Memory B cell (primary cell): ENCODE measurements at regions not wholly inside any gene's neighbourhood (a gene's known extent, or its start where the extent isn't known, plus 50 kb on each side); places are given as distances from the start of the nearest gene placed in this dataset.

ENCODE experiments used
- ATAC-seq: fragments of 150-1000 bp; cut with Tn5 transposase; 2 replicates; pipeline ENCODE4 v1.10.0; 2021; ENCODE audit warnings: low read depth, mild to moderate bottlenecking, moderate library complexity
- DNase-seq, 2 donors: peaks; one replicate each; pipeline ENCODE4 v3.0.0; 2022; ENCODE audit warnings: low spot score in 2 of 2
- H3K27ac Mint-ChIP-seq: one replicate; pipeline ENCODE4 v1.8.0; 2022; ENCODE audit warnings: mild to moderate bottlenecking, moderate library complexity, mixed read lengths
- H3K27me3 Mint-ChIP-seq: one replicate; pipeline ENCODE4 v1.8.0; 2022; ENCODE audit warnings: mixed read lengths
- H3K36me3 Mint-ChIP-seq: one replicate; pipeline ENCODE4 v1.8.0; 2022; ENCODE audit warnings: mild to moderate bottlenecking, mixed read lengths
- H3K4me1 Mint-ChIP-seq: one replicate; pipeline ENCODE4 v1.8.0; 2022; ENCODE audit warnings: mixed read lengths
- H3K4me3 Mint-ChIP-seq: one replicate; pipeline ENCODE4 v1.8.0; 2022; ENCODE audit warnings: mild to moderate bottlenecking, moderate library complexity, mixed read lengths
- H3K9me3 Mint-ChIP-seq: one replicate; pipeline ENCODE4 v1.8.0; 2022; ENCODE audit warnings: mixed read lengths

GRCh38 chr17:77814091-77814772, 144.3 kb upstream of the TNRC6C start:
- no peaks in the 10 kb centered on the region for H3K4me1 Mint-ChIP-seq
- no peaks in the 10 kb centered on the region for H3K36me3 Mint-ChIP-seq
- no peak overlapping the region for H3K4me3 Mint-ChIP-seq
- no peak overlapping the region for H3K27ac Mint-ChIP-seq
- ATAC-seq (no peak), DNase-seq (no peak)
- peaks cover 2% of the 10 kb centered on the region for H3K27me3 Mint-ChIP-seq
- H3K9me3 Mint-ChIP-seq: no peaks in the 10 kb centered on the region

DNA sequence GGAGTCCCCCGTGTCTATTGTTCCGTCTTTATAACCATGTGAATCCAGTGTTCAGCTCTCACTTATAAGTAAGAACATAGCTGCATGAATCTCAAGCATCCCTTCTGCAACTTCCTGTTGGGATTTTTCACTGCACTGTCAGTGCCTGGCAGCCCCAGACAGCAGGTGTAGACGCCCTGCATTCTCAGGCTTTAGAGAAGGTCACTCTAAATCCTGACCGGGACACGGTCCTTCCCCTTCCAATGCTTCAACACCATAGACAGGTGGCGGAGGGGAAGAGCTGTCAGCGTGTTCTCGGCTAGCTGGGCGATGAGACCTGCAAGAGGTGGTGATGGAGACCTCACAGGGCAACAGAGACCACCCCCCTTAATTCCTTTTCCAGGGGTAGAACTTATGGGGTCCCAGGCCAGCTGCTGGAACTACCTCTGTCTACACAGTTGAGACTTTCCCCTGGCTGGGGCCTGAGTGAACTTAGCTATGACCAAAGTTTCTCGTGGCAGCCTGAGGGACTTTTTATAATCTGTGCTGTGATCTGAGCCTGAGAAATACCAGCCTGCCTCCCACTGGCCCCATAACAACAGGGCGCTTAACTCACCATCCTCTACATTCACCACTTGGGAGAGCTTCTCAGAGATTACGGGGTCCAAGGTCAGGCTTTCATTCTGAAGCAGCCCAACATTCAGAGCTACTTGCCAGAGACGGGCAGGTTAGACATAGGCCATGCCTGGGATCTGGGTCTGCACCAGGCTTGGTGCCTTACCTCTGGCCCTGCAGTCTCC, 143.2 kb upstream of the TNRC6C start:
- ATAC-seq (no peak), DNase-seq (no peak)
- H3K4me1 Mint-ChIP-seq: peaks cover 2% of the 10 kb centered on the region
- H3K9me3 Mint-ChIP-seq: no peaks in the 10 kb centered on the region
- no peaks in the 10 kb centered on the region for H3K36me3 Mint-ChIP-seq
- H3K27ac Mint-ChIP-seq: no peak overlapping the region
- no peak overlapping the region for H3K4me3 Mint-ChIP-seq
- H3K27me3 Mint-ChIP-seq: peaks cover 4% of the 10 kb centered on the region

GRCh38 chr17:77817953-77818352, 140.6 kb upstream of the TNRC6C start:
- DNase-seq (no peak), ATAC-seq (no peak)
- H3K4me1 Mint-ChIP-seq: peaks cover 4% of the 10 kb centered on the region
- no peak overlapping the region for H3K27ac Mint-ChIP-seq
- no peak overlapping the region for H3K4me3 Mint-ChIP-seq
- peaks cover 6% of the 10 kb centered on the region for H3K27me3 Mint-ChIP-seq
- H3K36me3 Mint-ChIP-seq: no peaks in the 10 kb centered on the region
- no peaks in the 10 kb centered on the region for H3K9me3 Mint-ChIP-seq

GRCh38 chr17:77819497-77819896, 139.0 kb upstream of the TNRC6C start:
- no peaks in the 10 kb centered on the region for H3K9me3 Mint-ChIP-seq
- H3K27ac Mint-ChIP-seq: no peak overlapping the region
- H3K4me1 Mint-ChIP-seq: peaks cover 7% of the 10 kb centered on the region
- ATAC-seq: no peak
- H3K4me3 Mint-ChIP-seq: no peak overlapping the region
- H3K36me3 Mint-ChIP-seq: no peaks in the 10 kb centered on the region
- no peak for DNase-seq
- H3K27me3 Mint-ChIP-seq: peaks cover 15% of the 10 kb centered on the region

DNA sequence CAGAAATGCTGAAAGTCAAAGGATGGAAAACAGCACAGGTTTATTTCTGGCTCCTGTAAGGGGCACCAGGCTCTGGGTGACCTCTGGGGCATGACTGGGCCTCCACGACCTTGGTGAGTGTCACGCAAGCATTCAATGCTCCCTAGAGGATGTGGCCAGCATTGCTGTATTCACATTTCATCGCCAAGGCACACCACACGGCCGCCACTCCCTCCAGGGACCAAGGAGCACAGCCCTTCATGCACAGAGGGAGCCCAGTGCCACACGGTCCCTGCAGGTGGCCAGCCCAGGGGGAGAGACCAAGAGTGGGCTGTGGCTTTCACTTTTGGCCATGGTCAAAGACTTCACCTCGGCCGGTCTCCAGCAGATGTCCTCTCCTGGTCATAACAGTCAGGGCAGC, 137.4 kb upstream of the TNRC6C start:
- Mint-ChIP-seq H3K9me3 (no peaks in the 10 kb centered on the region), H3K27me3 (peaks cover 15% of the 10 kb centered on the region), H3K4me1 (peaks cover 7% of the 10 kb centered on the region), H3K4me3 (no peak overlapping the region), H3K36me3 (no peaks in the 10 kb centered on the region), H3K27ac (no peak overlapping the region)
- peak; percentile 44 for ATAC-seq
- DNase-seq: no peak

DNA sequence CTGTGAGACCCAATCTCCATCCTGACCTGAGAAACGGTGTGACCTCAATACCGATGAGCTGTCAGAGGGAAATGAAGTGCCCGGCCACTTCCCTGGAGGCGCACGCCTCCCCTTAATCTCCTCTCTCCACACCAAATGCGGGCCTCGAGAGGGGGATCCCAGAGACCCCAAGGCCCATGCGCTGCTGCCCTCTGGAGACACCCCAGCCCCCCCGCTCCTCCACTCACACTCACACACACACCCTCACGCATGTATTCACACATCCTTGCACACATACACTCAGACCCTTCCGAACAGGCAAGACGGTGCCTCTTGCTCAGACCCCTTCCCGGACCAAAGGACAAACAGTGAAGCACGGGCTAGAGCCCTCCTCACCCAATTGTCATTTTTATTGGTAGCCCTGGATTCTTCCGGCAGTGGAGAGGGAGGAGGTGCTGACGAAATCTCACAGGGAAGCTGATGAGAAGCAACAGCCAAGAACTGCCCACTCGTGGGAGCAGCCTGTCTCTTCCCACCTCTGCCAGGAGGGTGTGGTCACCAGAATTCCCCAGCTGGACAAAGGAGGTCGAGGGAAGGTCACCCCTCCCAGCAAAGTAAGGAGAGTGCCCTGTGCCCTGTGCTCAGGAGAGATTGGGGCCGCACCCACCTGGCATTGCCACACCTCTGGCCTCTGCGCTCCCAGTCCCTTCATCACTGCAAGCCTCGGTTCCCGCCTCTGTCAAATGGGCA, 136.0 kb upstream of the TNRC6C start:
- ATAC-seq (no peak), DNase-seq (no peak)
- peaks cover 7% of the 10 kb centered on the region for H3K4me1 Mint-ChIP-seq
- H3K27me3 Mint-ChIP-seq: peaks cover 15% of the 10 kb centered on the region
- H3K9me3 Mint-ChIP-seq: no peaks in the 10 kb centered on the region
- no peak overlapping the region for H3K4me3 Mint-ChIP-seq
- no peak overlapping the region for H3K27ac Mint-ChIP-seq
- no peaks in the 10 kb centered on the region for H3K36me3 Mint-ChIP-seq

- Mint-ChIP-seq H3K9me3 (peaks cover 2% of the 10 kb centered on the region), H3K27ac (no peak overlapping the region), H3K4me3 (no peak overlapping the region), H3K27me3 (peaks cover 13% of the 10 kb centered on the region), H3K36me3 (no peaks in the 10 kb centered on the region), H3K4me1 (peaks cover 12% of the 10 kb centered on the region)
- ATAC-seq (no peak), DNase-seq (no peak)
These were observed 134.3 kb upstream of the TNRC6C start for GRCh38 chr17:77824102-77824779.

DNA sequence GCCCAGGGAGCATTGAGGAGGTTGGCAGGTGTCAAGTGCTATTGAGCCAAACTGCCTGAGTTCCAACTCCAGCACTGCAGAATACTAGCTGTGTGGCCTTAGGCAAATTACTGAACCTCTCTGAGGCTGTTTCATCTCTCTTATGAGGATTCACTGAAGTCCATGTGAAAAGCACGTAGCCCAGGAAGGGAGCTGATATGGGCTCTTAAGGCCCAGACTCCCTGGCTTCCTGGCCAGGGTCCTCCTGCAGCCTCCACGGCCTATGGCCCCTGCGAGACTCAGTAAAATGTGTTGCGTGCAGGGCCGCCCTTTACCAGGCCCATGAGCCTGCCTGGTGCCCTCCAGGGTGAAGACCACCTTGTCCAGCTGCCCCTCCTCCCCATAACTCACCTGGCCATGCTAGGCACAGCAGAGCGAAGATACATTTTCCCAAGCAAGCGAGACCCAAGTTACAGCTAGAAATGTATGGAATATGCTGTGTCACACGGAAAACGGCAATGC, 133.7 kb upstream of the TNRC6C start:
- Mint-ChIP-seq H3K4me1 (peaks cover 10% of the 10 kb centered on the region), H3K27me3 (peaks cover 11% of the 10 kb centered on the region), H3K9me3 (peaks cover 2% of the 10 kb centered on the region), H3K36me3 (no peaks in the 10 kb centered on the region), H3K4me3 (no peak overlapping the region), H3K27ac (no peak overlapping the region)
- DNase-seq (no peak), ATAC-seq (no peak)

DNA sequence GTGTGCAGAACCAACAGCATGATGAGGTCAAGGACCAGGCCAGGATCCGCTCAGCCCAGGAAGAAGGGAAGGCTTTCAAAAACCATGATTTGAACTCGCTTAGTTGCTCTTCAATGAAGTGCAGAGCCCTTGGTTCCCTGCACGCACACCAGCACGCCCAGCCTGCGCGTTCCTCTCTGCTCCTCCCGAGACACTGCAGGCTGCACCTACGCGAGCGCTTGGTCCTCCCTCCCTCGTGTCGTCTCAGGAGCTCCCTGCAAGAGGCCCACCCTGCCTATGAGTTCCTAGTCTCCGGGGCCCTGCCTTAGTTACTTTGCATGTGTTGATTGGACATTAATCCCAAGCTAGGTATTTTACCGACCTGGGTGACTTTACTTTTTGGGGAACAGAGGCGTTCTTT, 132.9 kb upstream of the TNRC6C start:
- peaks cover 10% of the 10 kb centered on the region for H3K27me3 Mint-ChIP-seq
- DNase-seq (no peak), ATAC-seq (no peak)
- no peaks in the 10 kb centered on the region for H3K36me3 Mint-ChIP-seq
- H3K27ac Mint-ChIP-seq: no peak overlapping the region
- H3K4me1 Mint-ChIP-seq: peaks cover 9% of the 10 kb centered on the region
- H3K4me3 Mint-ChIP-seq: no peak overlapping the region
- peaks cover 2% of the 10 kb centered on the region for H3K9me3 Mint-ChIP-seq

DNA sequence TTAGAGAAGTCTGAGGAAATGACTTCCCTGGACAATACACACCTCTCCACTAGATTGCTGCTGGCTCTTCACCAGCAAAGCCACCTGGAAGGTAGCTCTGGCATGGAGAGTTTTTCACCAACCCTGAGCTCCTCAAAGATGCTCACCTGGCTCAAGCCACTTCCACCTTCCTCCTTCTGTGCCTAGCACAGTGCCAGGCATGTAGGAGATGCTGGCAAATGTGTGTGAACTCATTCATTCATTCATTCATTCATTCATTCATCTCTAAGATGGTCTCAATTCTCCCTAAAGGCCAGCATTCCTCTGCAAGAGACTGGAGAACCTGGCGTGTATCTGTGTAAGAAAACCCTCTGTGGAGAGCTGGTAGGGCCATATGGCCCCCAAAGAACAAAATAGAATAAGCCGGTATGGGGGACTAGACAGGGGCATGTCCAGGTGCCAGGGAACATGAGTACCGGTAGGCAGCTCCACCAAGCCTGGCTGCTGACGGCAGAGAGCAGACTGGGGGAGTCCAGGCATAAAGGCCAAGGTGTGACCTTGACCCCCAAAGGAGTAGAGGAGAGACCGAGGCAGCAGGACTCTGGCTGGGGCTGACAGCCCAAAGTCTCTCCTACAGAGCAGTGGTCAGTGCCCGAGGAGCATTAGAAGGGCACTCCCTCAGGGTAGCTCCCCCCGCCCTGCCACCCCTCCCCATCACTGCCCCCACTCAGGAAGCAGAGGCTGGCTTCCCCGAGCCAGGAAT, 132.2 kb upstream of the TNRC6C start:
- H3K27me3 Mint-ChIP-seq: peaks cover 9% of the 10 kb centered on the region
- H3K36me3 Mint-ChIP-seq: no peaks in the 10 kb centered on the region
- H3K9me3 Mint-ChIP-seq: peaks cover 2% of the 10 kb centered on the region
- DNase-seq (no peak), ATAC-seq (no peak)
- H3K4me3 Mint-ChIP-seq: no peak overlapping the region
- H3K27ac Mint-ChIP-seq: no peak overlapping the region
- H3K4me1 Mint-ChIP-seq: peaks cover 8% of the 10 kb centered on the region

GRCh38 chr17:77827039-77827438, 131.5 kb upstream of the TNRC6C start:
- DNase-seq (no peak), ATAC-seq (no peak)
- H3K36me3 Mint-ChIP-seq: no peaks in the 10 kb centered on the region
- no peak overlapping the region for H3K27ac Mint-ChIP-seq
- H3K4me1 Mint-ChIP-seq: peaks cover 8% of the 10 kb centered on the region
- no peak overlapping the region for H3K4me3 Mint-ChIP-seq
- peaks cover 11% of the 10 kb centered on the region for H3K27me3 Mint-ChIP-seq
- peaks cover 2% of the 10 kb centered on the region for H3K9me3 Mint-ChIP-seq

GRCh38 chr17:77827511-77827910, 131.0 kb upstream of the TNRC6C start:
- Mint-ChIP-seq H3K27ac (no peak overlapping the region), H3K36me3 (no peaks in the 10 kb centered on the region), H3K9me3 (peaks cover 2% of the 10 kb centered on the region), H3K4me1 (peaks cover 8% of the 10 kb centered on the region), H3K27me3 (peaks cover 13% of the 10 kb centered on the region), H3K4me3 (no peak overlapping the region)
- ATAC-seq (no peak), DNase-seq (no peak)

GRCh38 chr17:77828749-77829539, 129.6 kb upstream of the TNRC6C start:
- Mint-ChIP-seq H3K9me3 (peaks cover 2% of the 10 kb centered on the region), H3K27ac (no peak overlapping the region), H3K4me3 (no peak overlapping the region)

More at GRCh38 chr17:77828749-77829539, 129.6 kb upstream of the TNRC6C start:
- peaks cover 16% of the 10 kb centered on the region for H3K27me3 Mint-ChIP-seq
- H3K4me1 Mint-ChIP-seq: peaks cover 10% of the 10 kb centered on the region
- no peaks in the 10 kb centered on the region for H3K36me3 Mint-ChIP-seq
- DNase-seq (no peak), ATAC-seq (no peak)
